ENCODE measurements at regions not wholly inside any gene's neighbourhood (a gene's known extent, or its start where the extent isn't known, plus 50 kb on each side); places are given as distances from the start of the nearest gene placed in this dataset.

GRCh38 chr6:141666187-141666586 lies 466.5 kb upstream of the GJE1 start:
- DNase-seq, result no peak

GRCh38 chr6:141664744-141665143 lies 468.0 kb upstream of the GJE1 start:
- no peak for DNase-seq

- no peak for DNase-seq
These were observed 473.1 kb upstream of the GJE1 start for GRCh38 chr6:141659582-141659981.

GRCh38 chr6:141658696-141659095 lies 474.0 kb upstream of the GJE1 start:
- no peak for DNase-seq

- no peak for DNase-seq
These were observed 474.9 kb upstream of the GJE1 start for GRCh38 chr6:141657812-141658211.

- no peak for DNase-seq
These were observed 479.1 kb upstream of the GJE1 start for GRCh38 chr6:141653590-141653989.

GRCh38 chr6:141641951-141642350 lies 490.8 kb upstream of the GJE1 start:
- no peak for DNase-seq

GRCh38 chr6:141641406-141641805 lies 491.3 kb upstream of the GJE1 start:
- DNase-seq, result no peak

- DNase-seq, result no peak
These were observed 497.1 kb upstream of the GJE1 start for GRCh38 chr6:141635621-141636020.

GRCh38 chr6:141634269-141634668 lies 498.5 kb upstream of the GJE1 start:
- DNase-seq, result no peak

GRCh38 chr6:141624301-141624700 lies 508.4 kb upstream of the GJE1 start:
- no peak for DNase-seq

GRCh38 chr6:141618180-141618581 lies 514.5 kb upstream of the GJE1 start:
- no peak for DNase-seq

GRCh38 chr6:141610741-141611140 lies 522.0 kb upstream of the GJE1 start:
- DNase-seq, result no peak

- DNase-seq, result no peak
These were observed 524.8 kb upstream of the GJE1 start for GRCh38 chr6:141607956-141608355.

- no peak for DNase-seq
These were observed 534.2 kb upstream of the GJE1 start for GRCh38 chr6:141598487-141598886.

GRCh38 chr6:141594874-141595273 lies 537.9 kb upstream of the GJE1 start:
- no peak for DNase-seq

GRCh38 chr6:141593311-141593710 lies 539.4 kb upstream of the GJE1 start:
- no peak for DNase-seq

GRCh38 chr6:141587482-141588266 lies 545.1 kb upstream of the GJE1 start:
- DNase-seq, result peak; percentile 48

GRCh38 chr6:141580988-141581552 lies 551.7 kb upstream of the GJE1 start:
- no peak for DNase-seq

- DNase-seq, result no peak
These were observed 552.6 kb upstream of the GJE1 start for GRCh38 chr6:141580131-141580530.

- no peak for DNase-seq
These were observed 556.0 kb upstream of the GJE1 start for GRCh38 chr6:141576751-141577150.

- peak; percentile 56 for DNase-seq
These were observed 569.6 kb upstream of the GJE1 start for GRCh38 chr6:141562851-141563763.

GRCh38 chr6:141562186-141562811 lies 570.4 kb upstream of the GJE1 start:
- DNase-seq, result no peak
